ENCODE measurements at regions not wholly inside any gene's neighbourhood (a gene's known extent, or its start where the extent isn't known, plus 50 kb on each side); places are given as distances from the start of the nearest gene placed in this dataset.

DNA sequence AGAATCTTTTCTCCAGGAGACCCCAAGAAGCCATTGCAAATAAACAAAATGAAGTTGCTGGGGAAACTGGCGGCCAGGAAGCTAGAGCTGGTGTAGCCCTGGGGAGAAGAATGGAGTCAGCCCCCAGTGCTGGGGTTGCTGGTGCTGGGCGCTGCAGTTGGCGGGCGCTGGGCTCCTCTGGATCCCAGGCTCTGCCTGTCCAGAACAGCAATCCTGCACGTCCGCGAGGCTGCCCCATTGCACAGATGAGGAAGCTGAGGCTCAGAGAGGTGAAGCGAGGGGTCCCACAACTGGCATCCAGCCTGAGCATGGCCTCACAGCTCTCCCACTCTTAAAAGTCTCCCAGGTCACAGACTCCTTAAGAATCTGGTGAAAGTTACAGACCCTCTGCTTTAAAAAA, 161.1 kb downstream of the OR4M2 start:
- TF ChIP-seq, protein P1, sequence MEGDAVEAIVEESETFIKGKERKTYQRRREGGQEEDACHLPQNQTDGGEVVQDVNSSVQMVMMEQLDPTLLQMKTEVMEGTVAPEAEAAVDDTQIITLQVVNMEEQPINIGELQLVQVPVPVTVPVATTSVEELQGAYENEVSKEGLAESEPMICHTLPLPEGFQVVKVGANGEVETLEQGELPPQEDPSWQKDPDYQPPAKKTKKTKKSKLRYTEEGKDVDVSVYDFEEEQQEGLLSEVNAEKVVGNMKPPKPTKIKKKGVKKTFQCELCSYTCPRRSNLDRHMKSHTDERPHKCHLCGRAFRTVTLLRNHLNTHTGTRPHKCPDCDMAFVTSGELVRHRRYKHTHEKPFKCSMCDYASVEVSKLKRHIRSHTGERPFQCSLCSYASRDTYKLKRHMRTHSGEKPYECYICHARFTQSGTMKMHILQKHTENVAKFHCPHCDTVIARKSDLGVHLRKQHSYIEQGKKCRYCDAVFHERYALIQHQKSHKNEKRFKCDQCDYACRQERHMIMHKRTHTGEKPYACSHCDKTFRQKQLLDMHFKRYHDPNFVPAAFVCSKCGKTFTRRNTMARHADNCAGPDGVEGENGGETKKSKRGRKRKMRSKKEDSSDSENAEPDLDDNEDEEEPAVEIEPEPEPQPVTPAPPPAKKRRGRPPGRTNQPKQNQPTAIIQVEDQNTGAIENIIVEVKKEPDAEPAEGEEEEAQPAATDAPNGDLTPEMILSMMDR (IDR thresholded peaks at IDR 0.05; ENCODE audit: low read depth, low read length), result no peak
- no peak for TF ChIP-seq EZH2phosphoT487 (IDR thresholded peaks at IDR 0.05; ENCODE audit: low read depth)

Measured in OCI-LY3 (cell line).